ENCODE measurements at regions not wholly inside any gene's neighbourhood (a gene's known extent, or its start where the extent isn't known, plus 50 kb on each side); places are given as distances from the start of the nearest gene placed in this dataset.

- Mint-ChIP-seq H3K27me3 (peaks cover 4% of the 10 kb centered on the region), H3K4me1 (no peaks in the 10 kb centered on the region), H3K36me3 (ENCODE audit: low read depth) (no peaks in the 10 kb centered on the region), H3K9me3 (ENCODE audit: low read depth) (peaks cover 24% of the 10 kb centered on the region), H3K4me3 (no peak overlapping the region), H3K27ac (no peak overlapping the region)
- ATAC-seq (no peak), DNase-seq (no peak)
- ChIA-PET CTCF (no interaction called here), POLR2A (no interaction called here)
- intact Hi-C loops (cut with DNase I, micrococcal nuclease) = no loop called here
These were observed 135.2 kb downstream of the BMS1 start for GRCh38 chr10:42917821-42918220.

GRCh38 chr10:42921951-42922350 lies 139.4 kb downstream of the BMS1 start:
- POLR2A ChIA-PET = no interaction called here
- H3K36me3 Mint-ChIP-seq (ENCODE audit: low read depth) = no peaks in the 10 kb centered on the region
- DNase-seq (no peak), ATAC-seq (no peak)
- intact Hi-C loops (cut with DNase I, micrococcal nuclease) = no loop called here
- CTCF ChIA-PET = no interaction called here
- no peak overlapping the region for H3K4me3 Mint-ChIP-seq
- H3K4me1 Mint-ChIP-seq = no peaks in the 10 kb centered on the region
- H3K27ac Mint-ChIP-seq = no peak overlapping the region
- H3K9me3 Mint-ChIP-seq (ENCODE audit: low read depth) = peaks cover 11% of the 10 kb centered on the region
- peaks cover 3% of the 10 kb centered on the region for H3K27me3 Mint-ChIP-seq

GRCh38 chr10:42924484-42924883 lies 141.9 kb downstream of the BMS1 start:
- ChIA-PET POLR2A (no interaction called here), CTCF (interaction anchor here (0.5 kb wide), 1 partner anchor 9 kb away, joined by 3 read pairs; no protein-coding TSS in a partner anchor)
- Mint-ChIP-seq H3K9me3 (ENCODE audit: low read depth) (peaks cover 6% of the 10 kb centered on the region), H3K36me3 (ENCODE audit: low read depth) (no peaks in the 10 kb centered on the region), H3K4me3 (no peak overlapping the region), H3K27ac (no peak overlapping the region), H3K4me1 (no peaks in the 10 kb centered on the region), H3K27me3 (peaks cover 5% of the 10 kb centered on the region)
- ATAC-seq (no peak), DNase-seq (no peak)
- intact Hi-C loops (cut with DNase I, micrococcal nuclease) = no loop called here

- CTCF ChIA-PET = interaction anchor here (0.7 kb wide), 1 partner anchor 67 kb away, joined by 4 read pairs; no protein-coding TSS in a partner anchor
- H3K9me3 Mint-ChIP-seq (ENCODE audit: low read depth) = peaks cover 6% of the 10 kb centered on the region
- H3K27me3 Mint-ChIP-seq = peaks cover 7% of the 10 kb centered on the region
- no peak overlapping the region for H3K4me3 Mint-ChIP-seq
- no peaks in the 10 kb centered on the region for H3K4me1 Mint-ChIP-seq
- no peak for DNase-seq
- ATAC-seq = no peak
- POLR2A ChIA-PET = no interaction called here
- no peak overlapping the region for H3K27ac Mint-ChIP-seq
- intact Hi-C loops (cut with DNase I, micrococcal nuclease) = no loop called here
- no peaks in the 10 kb centered on the region for H3K36me3 Mint-ChIP-seq (ENCODE audit: low read depth)
These were observed 144.2 kb downstream of the BMS1 start for GRCh38 chr10:42926843-42927242.

- peaks cover 8% of the 10 kb centered on the region for H3K27me3 Mint-ChIP-seq
- POLR2A ChIA-PET = no interaction called here
- intact Hi-C loops (cut with DNase I, micrococcal nuclease) = no loop called here
- CTCF ChIA-PET = interaction anchor here (0.7 kb wide), 1 partner anchor 66 kb away, joined by 3 read pairs; no protein-coding TSS in a partner anchor
- no peaks in the 10 kb centered on the region for H3K36me3 Mint-ChIP-seq (ENCODE audit: low read depth)
- DNase-seq (no peak), ATAC-seq (no peak)
- no peak overlapping the region for H3K4me3 Mint-ChIP-seq
- H3K4me1 Mint-ChIP-seq = peaks cover 2% of the 10 kb centered on the region
- H3K9me3 Mint-ChIP-seq (ENCODE audit: low read depth) = peaks cover under 1% of the 10 kb centered on the region
- H3K27ac Mint-ChIP-seq = no peak overlapping the region
These were observed 145.5 kb downstream of the BMS1 start for GRCh38 chr10:42928064-42928463.

- no peak for ATAC-seq
- Mint-ChIP-seq H3K4me1 (peaks cover 10% of the 10 kb centered on the region), H3K9me3 (ENCODE audit: low read depth) (no peaks in the 10 kb centered on the region), H3K36me3 (ENCODE audit: low read depth) (no peaks in the 10 kb centered on the region), H3K27me3 (peaks cover 14% of the 10 kb centered on the region), H3K4me3 (no peak overlapping the region), H3K27ac (no peak overlapping the region)
- no peak for DNase-seq
- intact Hi-C loops (cut with DNase I, micrococcal nuclease) = no loop called here
- ChIA-PET POLR2A (no interaction called here), CTCF (no interaction called here)
These were observed 146.6 kb downstream of the BMS1 start for GRCh38 chr10:42929236-42929635.

GRCh38 chr10:42929993-42930392 lies 146.9 kb upstream of the RET start:
- H3K9me3 Mint-ChIP-seq (ENCODE audit: low read depth) = no peaks in the 10 kb centered on the region
- no peaks in the 10 kb centered on the region for H3K36me3 Mint-ChIP-seq (ENCODE audit: low read depth)
- peaks cover 14% of the 10 kb centered on the region for H3K27me3 Mint-ChIP-seq
- ChIA-PET CTCF (no interaction called here), POLR2A (no interaction called here)
- no peak overlapping the region for H3K4me3 Mint-ChIP-seq
- intact Hi-C loops (cut with DNase I, micrococcal nuclease) = loop anchor here in 1 of 2 experiments (5.0 to 10.0 kb wide), 3 partner anchors 175 to 272 kb away; no protein-coding TSS in a partner anchor
- ATAC-seq = no peak
- DNase-seq = no peak
- peaks cover 10% of the 10 kb centered on the region for H3K4me1 Mint-ChIP-seq
- H3K27ac Mint-ChIP-seq = no peak overlapping the region

- Mint-ChIP-seq H3K4me3 (no peak overlapping the region), H3K9me3 (ENCODE audit: low read depth) (no peaks in the 10 kb centered on the region), H3K27me3 (peaks cover 14% of the 10 kb centered on the region), H3K27ac (no peak overlapping the region), H3K4me1 (peaks cover 10% of the 10 kb centered on the region), H3K36me3 (ENCODE audit: low read depth) (no peaks in the 10 kb centered on the region)
- CTCF ChIA-PET = no interaction called here
- no peak for DNase-seq
- intact Hi-C loops (cut with DNase I, micrococcal nuclease) = loop anchor here in 1 of 2 experiments (5.0 to 10.0 kb wide), 3 partner anchors 174 to 272 kb away; no protein-coding TSS in a partner anchor
- ATAC-seq = no peak
- POLR2A ChIA-PET = no interaction called here
These were observed 146.2 kb upstream of the RET start for GRCh38 chr10:42930516-42931192.

- intact Hi-C loops (cut with DNase I, micrococcal nuclease) = loop anchor here in 1 of 2 experiments (5.0 to 10.0 kb wide), 3 partner anchors 173 to 270 kb away; no protein-coding TSS in a partner anchor
- ChIA-PET POLR2A (no interaction called here), CTCF (no interaction called here)
- Mint-ChIP-seq H3K36me3 (ENCODE audit: low read depth) (no peaks in the 10 kb centered on the region), H3K27me3 (peaks cover 12% of the 10 kb centered on the region), H3K4me3 (no peak overlapping the region), H3K27ac (no peak overlapping the region), H3K4me1 (peaks cover 10% of the 10 kb centered on the region), H3K9me3 (ENCODE audit: low read depth) (no peaks in the 10 kb centered on the region)
- DNase-seq (no peak), ATAC-seq (no peak)
These were observed 144.8 kb upstream of the RET start for GRCh38 chr10:42932116-42932515.

- Mint-ChIP-seq H3K4me1 (peaks cover 10% of the 10 kb centered on the region), H3K4me3 (peak overlapping the region; percentile 64), H3K9me3 (ENCODE audit: low read depth) (no peaks in the 10 kb centered on the region), H3K36me3 (ENCODE audit: low read depth) (no peaks in the 10 kb centered on the region), H3K27me3 (peaks cover 11% of the 10 kb centered on the region), H3K27ac (no peak overlapping the region)
- POLR2A ChIA-PET = no interaction called here
- intact Hi-C loops (cut with DNase I, micrococcal nuclease) = loop anchor here in 1 of 2 experiments (5.0 to 10.0 kb wide), 3 partner anchors 172 to 269 kb away; no protein-coding TSS in a partner anchor
- ATAC-seq (peak; percentile 81), DNase-seq (peak; percentile 75)
- CTCF ChIA-PET = no interaction called here
These were observed 144.0 kb upstream of the RET start for GRCh38 chr10:42932735-42933447.

GRCh38 chr10:42933448-42934340 lies 143.2 kb upstream of the RET start:
- Mint-ChIP-seq H3K4me1 (peaks cover 10% of the 10 kb centered on the region), H3K27me3 (peaks cover 11% of the 10 kb centered on the region), H3K9me3 (ENCODE audit: low read depth) (no peaks in the 10 kb centered on the region), H3K4me3 (peak overlapping the region; percentile 64), H3K36me3 (ENCODE audit: low read depth) (no peaks in the 10 kb centered on the region), H3K27ac (no peak overlapping the region)
- ChIA-PET POLR2A (no interaction called here), CTCF (interaction anchor here (0.7 kb wide), 3 partner anchors 9 to 665 kb away, joined by 3 to 4 read pairs (median 3); no protein-coding TSS in a partner anchor)
- peak; percentile 47 for DNase-seq
- intact Hi-C loops (cut with DNase I, micrococcal nuclease) = loop anchor here in 1 of 2 experiments (5.0 to 10.0 kb wide), 3 partner anchors 171 to 269 kb away; no protein-coding TSS in a partner anchor
- peak; percentile 55 for ATAC-seq
